ENCODE measurements at regions not wholly inside any gene's neighbourhood (a gene's known extent, or its start where the extent isn't known, plus 50 kb on each side); places are given as distances from the start of the nearest gene placed in this dataset.
"Not testable (repeated sequence)": the region's sequence is repeated elsewhere in the genome, so short reads cannot be mapped to it uniquely, and the experiment has no call there.

DNA sequence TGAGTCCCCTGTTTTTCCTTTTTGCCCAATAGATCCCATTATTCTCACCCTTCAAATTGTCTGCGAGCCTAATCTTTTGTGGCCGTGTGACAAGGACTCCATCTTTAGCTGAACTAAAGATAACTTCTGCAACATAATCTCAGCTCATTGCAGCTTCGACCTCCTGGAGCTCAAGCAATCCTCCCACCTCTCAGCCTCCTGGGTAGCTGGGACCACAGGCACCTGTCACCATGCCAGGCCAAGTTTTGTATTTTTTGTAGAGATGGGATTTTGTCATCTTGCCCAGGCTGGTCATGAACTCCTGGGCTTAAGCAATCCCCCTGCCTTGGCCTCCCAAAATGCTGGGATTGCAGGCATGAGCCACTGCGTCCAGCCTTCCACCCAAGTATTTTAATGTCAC is 161.0 kb downstream of the GJA1 start:
- DNase-seq, result no peak

DNA sequence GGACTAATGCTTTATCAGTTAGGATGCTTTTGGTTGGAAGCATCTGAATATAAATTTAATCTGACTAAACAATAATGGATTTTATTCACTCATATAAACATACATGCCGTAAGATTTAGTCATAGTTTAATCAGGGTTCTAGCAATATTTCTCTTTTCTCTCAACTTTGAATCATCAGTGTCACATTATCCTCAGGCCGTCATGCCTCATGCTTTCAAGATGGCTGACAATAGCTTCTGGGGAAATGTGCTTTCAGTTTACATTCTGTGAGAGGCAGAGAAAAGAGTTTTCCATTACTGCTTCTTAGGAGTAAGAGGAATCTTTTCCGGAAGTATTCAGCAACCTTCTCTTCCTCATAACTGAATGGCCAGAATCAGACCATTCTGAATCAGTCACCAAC is 162.2 kb downstream of the GJA1 start:
- DNase-seq, result no peak

GRCh38 chr6:121599331-121599730 is 163.9 kb downstream of the GJA1 start:
- DNase-seq, result not testable (repeated sequence)

DNA sequence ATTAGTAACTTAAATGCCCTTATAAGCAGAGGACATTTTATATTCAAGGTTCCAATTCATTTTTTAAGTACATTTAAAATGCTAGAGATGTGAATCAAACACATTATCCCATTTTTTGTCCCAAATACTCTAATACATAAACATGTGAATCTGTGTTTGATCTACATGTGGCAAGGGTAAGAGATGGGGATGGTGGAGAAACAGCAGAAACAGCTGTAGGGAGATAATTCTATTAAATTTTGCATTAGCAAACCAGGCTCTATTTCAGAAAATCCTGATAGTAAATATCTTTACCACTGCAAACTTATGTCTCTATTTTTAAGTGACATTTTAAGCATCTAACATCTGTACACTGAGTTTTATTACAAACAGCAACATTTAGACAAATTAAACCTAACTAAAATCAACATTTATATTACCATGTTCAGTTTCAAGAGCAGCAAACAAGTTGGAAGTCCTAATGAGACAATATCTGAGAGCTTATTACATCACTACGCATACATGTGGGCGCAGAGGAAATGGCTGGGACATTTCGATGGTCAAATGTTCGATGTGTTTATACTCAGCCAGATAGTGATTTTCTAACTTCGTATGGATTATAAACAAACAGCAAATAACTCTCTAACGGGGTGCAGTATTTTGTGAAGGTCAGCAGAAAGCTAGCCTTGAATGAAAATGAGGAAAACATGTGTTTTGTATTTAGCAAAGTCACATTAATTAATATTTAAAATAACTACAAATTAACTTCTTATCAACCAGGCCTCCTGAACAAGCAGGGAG is 165.1 kb downstream of the GJA1 start:
- no peak for DNase-seq

DNA sequence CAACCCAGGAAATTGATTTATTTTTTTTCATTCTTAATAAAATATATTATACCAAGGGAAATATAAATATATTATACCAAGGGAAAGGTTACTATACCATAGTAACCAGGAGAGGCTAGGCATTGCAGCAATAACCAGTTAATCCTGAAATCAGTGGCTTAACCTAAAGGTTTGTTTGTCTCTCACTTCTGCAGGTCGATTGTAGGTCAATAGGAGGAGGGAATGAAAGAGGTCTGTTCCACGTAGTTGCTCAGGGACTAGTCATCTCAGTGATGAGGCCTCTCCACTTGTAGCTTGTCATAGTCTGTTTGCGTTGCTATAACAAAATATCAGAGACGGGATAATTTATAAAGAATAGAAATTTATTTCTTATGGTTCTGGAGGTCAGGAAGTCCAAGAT is 168.0 kb downstream of the GJA1 start:
- no peak for DNase-seq

DNA sequence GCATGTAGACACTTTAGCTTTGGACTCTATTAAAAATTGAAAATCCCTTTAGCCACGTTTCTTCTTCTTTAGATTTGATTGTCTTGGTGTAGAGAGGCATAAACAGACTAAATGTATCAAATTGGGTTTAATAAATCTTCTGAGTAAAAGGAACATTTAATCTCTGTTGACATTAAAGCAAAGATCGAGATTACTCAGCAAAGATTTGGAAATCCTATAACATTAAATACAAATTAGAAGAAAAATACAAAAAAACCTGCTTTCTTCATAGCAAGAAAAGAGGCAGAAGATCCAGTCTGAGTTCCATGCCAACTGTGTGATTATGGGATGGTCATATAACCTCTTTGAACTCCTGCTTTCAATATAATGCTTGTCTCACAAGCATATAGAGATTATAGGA is 172.3 kb downstream of the GJA1 start:
- no peak for DNase-seq

- no peak for DNase-seq
Observed at GRCh38 chr6:121608270-121608669, 172.8 kb downstream of the GJA1 start.

GRCh38 chr6:121609281-121609680 is 173.8 kb downstream of the GJA1 start:
- DNase-seq, result no peak

DNA sequence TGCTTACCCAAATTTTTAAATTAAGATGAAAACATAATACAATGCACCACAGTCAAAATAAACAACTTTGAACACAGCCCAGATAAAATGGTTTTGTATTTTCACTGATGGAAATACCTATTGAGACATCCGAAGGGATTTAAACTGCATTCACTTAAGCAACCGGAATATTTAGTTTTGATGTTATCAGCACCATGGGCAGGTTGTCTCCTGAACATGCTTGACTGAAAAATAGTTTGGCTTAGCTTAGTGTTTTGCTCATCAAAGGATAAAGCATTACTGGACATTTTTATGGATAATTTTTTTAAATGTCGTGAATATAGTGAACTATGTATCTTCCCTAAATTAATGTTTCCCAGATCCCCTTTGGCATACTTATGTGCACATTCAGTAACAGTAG is 177.5 kb downstream of the GJA1 start:
- no peak for DNase-seq

- no peak for DNase-seq
Observed at GRCh38 chr6:121614115-121614514, 178.7 kb downstream of the GJA1 start.

- DNase-seq, result no peak
Observed at GRCh38 chr6:121615493-121615892, 180.0 kb downstream of the GJA1 start.

DNA sequence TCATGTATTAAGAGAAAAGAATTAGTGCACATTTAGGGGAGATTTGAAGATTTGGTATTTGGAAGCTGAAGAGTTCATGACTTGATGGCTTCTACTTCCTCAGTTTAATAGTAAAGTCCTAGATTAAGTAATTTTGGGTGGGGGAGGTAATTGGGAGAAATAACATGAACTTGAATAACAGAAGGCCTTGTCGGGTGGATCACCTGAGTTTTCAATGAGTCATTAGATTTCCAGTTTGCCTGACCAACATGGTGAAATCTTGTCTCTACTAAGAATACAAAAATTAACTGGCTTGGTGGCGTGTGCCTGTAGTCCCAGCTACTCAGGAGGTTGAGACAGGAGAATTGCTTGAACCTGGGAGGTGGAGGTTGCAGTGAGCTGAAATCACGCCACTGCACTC is 181.0 kb downstream of the GJA1 start:
- no peak for DNase-seq

GRCh38 chr6:121617388-121617787 is 181.9 kb downstream of the GJA1 start:
- no peak for DNase-seq

GRCh38 chr6:121619013-121619412 is 183.6 kb downstream of the GJA1 start:
- no peak for DNase-seq

GRCh38 chr6:121619987-121620740 is 184.7 kb downstream of the GJA1 start:
- no peak for DNase-seq

- no peak for DNase-seq
Observed at GRCh38 chr6:121627761-121628160, 192.3 kb downstream of the GJA1 start.

- DNase-seq, result no peak
Observed at GRCh38 chr6:121630716-121631115, 195.3 kb downstream of the GJA1 start.

GRCh38 chr6:121631752-121632151 is 196.3 kb downstream of the GJA1 start:
- DNase-seq, result not testable (repeated sequence)

- no peak for DNase-seq
Observed at GRCh38 chr6:121633309-121633708, 197.9 kb downstream of the GJA1 start.

- not testable (repeated sequence) for DNase-seq
Observed at GRCh38 chr6:121634586-121634985, 199.1 kb downstream of the GJA1 start.

DNA sequence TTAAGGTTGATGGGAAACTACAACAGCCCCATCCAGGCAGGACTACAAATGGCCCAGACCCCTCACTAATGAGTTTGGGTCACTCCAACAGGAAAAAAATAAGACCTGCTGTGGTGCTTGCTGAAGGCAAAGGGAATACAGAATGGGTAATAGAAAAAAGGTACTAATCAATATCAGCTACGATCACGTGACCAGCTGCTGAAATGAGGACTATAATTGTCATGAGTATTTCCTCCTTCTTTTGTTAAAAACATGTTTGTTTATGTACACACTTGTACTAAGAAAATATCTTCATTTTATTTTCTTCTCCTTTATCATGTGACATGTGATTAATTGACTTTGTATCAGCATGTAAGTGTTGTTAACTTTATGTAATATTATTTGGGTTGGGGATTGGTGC is 199.9 kb downstream of the GJA1 start:
- DNase-seq, result no peak

- DNase-seq, result not testable (repeated sequence)
Observed at GRCh38 chr6:121636217-121636616, 200.8 kb downstream of the GJA1 start.

- no peak for DNase-seq
Observed at GRCh38 chr6:121639021-121639420, 203.6 kb downstream of the GJA1 start.

GRCh38 chr6:121641158-121641557 is 205.7 kb downstream of the GJA1 start:
- DNase-seq, result no peak
